IMR-90 (cell line): ENCODE measurements at regions not wholly inside any gene's neighbourhood (a gene's known extent, or its start where the extent isn't known, plus 50 kb on each side); places are given as distances from the start of the nearest gene placed in this dataset.

Experiments used
- CHD1 ChIP-seq: IDR thresholded peaks from 2 replicates; pipeline ENCODE4 v1.6.1; 2012; ENCODE audit warnings: low read depth, low read length, improper control_type of control experiment
- FOS ChIP-seq: fragments of 150-350 bp; IDR thresholded peaks from 2 replicates; pipeline ENCODE4 v1.6.1; 2016; ENCODE audit warnings: low read depth, low read length
- MAZ ChIP-seq: IDR thresholded peaks from 2 replicates; pipeline ENCODE4 v1.6.1; 2012; ENCODE audit warnings: low read depth, mild to moderate bottlenecking, low read length, improper control_type of control experiment, moderate library complexity, borderline replicate concordance
- POLR2A ChIP-seq: IDR thresholded peaks from 2 replicates; pipeline ENCODE4 v1.6.1; 2012; ENCODE audit warnings: mild to moderate bottlenecking, low read depth, low read length
- RAD21 ChIP-seq: IDR thresholded peaks from 2 replicates; pipeline ENCODE4 v1.6.1; 2012; ENCODE audit warnings: low read length, improper control_type of control experiment
- TF ChIP-seq, protein P1 (sequence below): conservative IDR thresholded peaks from 2 replicates; pipeline ENCODE4 v1.5.1; 2012; ENCODE audit warnings: mild to moderate bottlenecking, low read depth, low read length, improper control_type of control experiment
- TF ChIP-seq, protein P2 (sequence below): fragments of 150-350 bp; IDR thresholded peaks from 2 replicates; pipeline ENCODE4 v1.6.1; 2016; ENCODE audit warnings: low read depth, mild to moderate bottlenecking, low read length, moderate library complexity, borderline replicate concordance

- TF ChIP-seq, protein P1, sequence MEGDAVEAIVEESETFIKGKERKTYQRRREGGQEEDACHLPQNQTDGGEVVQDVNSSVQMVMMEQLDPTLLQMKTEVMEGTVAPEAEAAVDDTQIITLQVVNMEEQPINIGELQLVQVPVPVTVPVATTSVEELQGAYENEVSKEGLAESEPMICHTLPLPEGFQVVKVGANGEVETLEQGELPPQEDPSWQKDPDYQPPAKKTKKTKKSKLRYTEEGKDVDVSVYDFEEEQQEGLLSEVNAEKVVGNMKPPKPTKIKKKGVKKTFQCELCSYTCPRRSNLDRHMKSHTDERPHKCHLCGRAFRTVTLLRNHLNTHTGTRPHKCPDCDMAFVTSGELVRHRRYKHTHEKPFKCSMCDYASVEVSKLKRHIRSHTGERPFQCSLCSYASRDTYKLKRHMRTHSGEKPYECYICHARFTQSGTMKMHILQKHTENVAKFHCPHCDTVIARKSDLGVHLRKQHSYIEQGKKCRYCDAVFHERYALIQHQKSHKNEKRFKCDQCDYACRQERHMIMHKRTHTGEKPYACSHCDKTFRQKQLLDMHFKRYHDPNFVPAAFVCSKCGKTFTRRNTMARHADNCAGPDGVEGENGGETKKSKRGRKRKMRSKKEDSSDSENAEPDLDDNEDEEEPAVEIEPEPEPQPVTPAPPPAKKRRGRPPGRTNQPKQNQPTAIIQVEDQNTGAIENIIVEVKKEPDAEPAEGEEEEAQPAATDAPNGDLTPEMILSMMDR = no peak
- TF ChIP-seq RAD21 = no peak
- no peak for TF ChIP-seq POLR2A
- no peak for TF ChIP-seq MAZ
- no peak for TF ChIP-seq FOS
- TF ChIP-seq, protein P2, sequence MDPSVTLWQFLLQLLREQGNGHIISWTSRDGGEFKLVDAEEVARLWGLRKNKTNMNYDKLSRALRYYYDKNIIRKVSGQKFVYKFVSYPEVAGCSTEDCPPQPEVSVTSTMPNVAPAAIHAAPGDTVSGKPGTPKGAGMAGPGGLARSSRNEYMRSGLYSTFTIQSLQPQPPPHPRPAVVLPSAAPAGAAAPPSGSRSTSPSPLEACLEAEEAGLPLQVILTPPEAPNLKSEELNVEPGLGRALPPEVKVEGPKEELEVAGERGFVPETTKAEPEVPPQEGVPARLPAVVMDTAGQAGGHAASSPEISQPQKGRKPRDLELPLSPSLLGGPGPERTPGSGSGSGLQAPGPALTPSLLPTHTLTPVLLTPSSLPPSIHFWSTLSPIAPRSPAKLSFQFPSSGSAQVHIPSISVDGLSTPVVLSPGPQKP = no peak
- TF ChIP-seq CHD1 = no peak
Measured at GRCh38 chr7:25622695-25623094, 394.4 kb upstream of the NPVF start.
